H9 (cell line): ENCODE measurements at regions not wholly inside any gene's neighbourhood (a gene's known extent, or its start where the extent isn't known, plus 50 kb on each side); places are given as distances from the start of the nearest gene placed in this dataset.

Experiments
- DNase-seq: peaks from one replicate; pipeline ENCODE4 v3.0.0-alpha.2; 2017
- H2AFZ ChIP-seq: one replicate; pipeline ENCODE4 v1.6.1; 2013; ENCODE audit warnings: mild to moderate bottlenecking, low read length, control low read depth, moderate library complexity
- H2AK5ac ChIP-seq: 2 replicates; pipeline ENCODE4 v1.6.1; 2013; ENCODE audit warnings: low read length, control low read depth, mixed read lengths; ENCODE audit not compliant: insufficient read length
- H2BK120ac ChIP-seq: one replicate; pipeline ENCODE4 v1.6.1; 2013; ENCODE audit warnings: low read depth, mild to moderate bottlenecking, low read length, control low read depth, inconsistent platforms; ENCODE audit not compliant: poor library complexity, severe bottlenecking
- H2BK12ac ChIP-seq: 2 replicates; pipeline ENCODE4 v1.6.1; 2013; ENCODE audit warnings: low read length, control low read depth, mixed read lengths, low read depth; ENCODE audit not compliant: insufficient read length
- H2BK15ac ChIP-seq: 2 replicates; pipeline ENCODE4 v1.6.1; 2013; ENCODE audit warnings: low read depth, low read length, control low read depth
- H2BK20ac ChIP-seq: one replicate; pipeline ENCODE4 v1.6.1; 2013; ENCODE audit warnings: low read depth, mild to moderate bottlenecking, low read length, control low read depth, inconsistent platforms; ENCODE audit not compliant: poor library complexity, severe bottlenecking
- H2BK5ac ChIP-seq: 2 replicates; pipeline ENCODE4 v1.6.1; 2013; ENCODE audit warnings: low read length, control low read depth, mixed read lengths; ENCODE audit not compliant: insufficient read length
- H3K14ac ChIP-seq: 2 replicates; pipeline ENCODE4 v1.6.1; 2013; ENCODE audit warnings: low read length, control low read depth; ENCODE audit not compliant: insufficient read depth
- H3K18ac ChIP-seq: 2 replicates; pipeline ENCODE4 v1.6.1; 2013; ENCODE audit warnings: low read depth, mild to moderate bottlenecking, mixed read lengths, low read length, control low read depth; ENCODE audit not compliant: insufficient read length
- H3K23ac ChIP-seq: 2 replicates; pipeline ENCODE4 v1.6.1; 2013; ENCODE audit warnings: low read length, control low read depth, mixed read lengths, low read depth; ENCODE audit not compliant: insufficient read length
- H3K23me2 ChIP-seq: 2 replicates; pipeline ENCODE4 v1.6.1; 2013; ENCODE audit warnings: low read depth, mild to moderate bottlenecking, mixed read lengths, low read length, control low read depth; ENCODE audit not compliant: insufficient read length, poor library complexity, severe bottlenecking
- H3K27ac ChIP-seq: 2 replicates; pipeline ENCODE4 v1.5.1; 2013; ENCODE audit warnings: low read length, control low read depth, mixed read lengths, low read depth; ENCODE audit not compliant: insufficient read length
- H3K27me3 ChIP-seq: 2 replicates; pipeline ENCODE4 v1.6.1; 2013; ENCODE audit warnings: low read length, control low read depth, inconsistent platforms; ENCODE audit not compliant: insufficient read depth
- H3K4ac ChIP-seq: 2 replicates; pipeline ENCODE4 v1.6.1; 2013; ENCODE audit warnings: low read depth, mild to moderate bottlenecking, control low read depth, inconsistent platforms, low read length, moderate library complexity
- H3K4me1 ChIP-seq: 2 replicates; pipeline ENCODE4 v1.6.1; 2013; ENCODE audit warnings: low read length, control low read depth, inconsistent platforms; ENCODE audit not compliant: insufficient read depth
- H3K4me2 ChIP-seq: 2 replicates; pipeline ENCODE4 v1.6.1; 2013; ENCODE audit warnings: low read length, control low read depth, mixed read lengths; ENCODE audit not compliant: insufficient read length, insufficient read depth
- H3K56ac ChIP-seq: 2 replicates; pipeline ENCODE4 v1.6.1; 2013; ENCODE audit warnings: low read depth, mild to moderate bottlenecking, mixed read lengths, low read length, control low read depth; ENCODE audit not compliant: insufficient read length
- H3K79me1 ChIP-seq: 2 replicates; pipeline ENCODE4 v1.6.1; 2013; ENCODE audit warnings: low read depth, mild to moderate bottlenecking, moderate library complexity, low read length, control low read depth, inconsistent platforms; ENCODE audit not compliant: insufficient read depth, poor library complexity, severe bottlenecking
- H3K79me2 ChIP-seq: 2 replicates; pipeline ENCODE4 v1.6.1; 2013; ENCODE audit warnings: low read length, control low read depth, inconsistent platforms; ENCODE audit not compliant: insufficient read depth
- H3K9ac ChIP-seq: 2 replicates; pipeline ENCODE4 v1.6.1; 2013; ENCODE audit warnings: low read length, control low read depth, mixed read lengths; ENCODE audit not compliant: insufficient read length; ENCODE audit errors: extremely low read depth
- H3K9me3 ChIP-seq: one replicate; pipeline ENCODE4 v1.6.1; 2013; ENCODE audit warnings: low read depth, low read length, inconsistent platforms; ENCODE audit not compliant: control insufficient read depth
- H3T11ph ChIP-seq: one replicate; pipeline ENCODE4 v1.6.1; 2013; ENCODE audit warnings: mild to moderate bottlenecking, low read length, control low read depth, inconsistent platforms
- H4K20me1 ChIP-seq: one replicate; pipeline ENCODE4 v1.6.1; 2013; ENCODE audit not compliant: control insufficient read depth, insufficient read length, insufficient read depth
- H4K5ac ChIP-seq: 2 replicates; pipeline ENCODE4 v1.6.1; 2013; ENCODE audit warnings: low read depth, mild to moderate bottlenecking, mixed read lengths, low read length, control low read depth; ENCODE audit not compliant: insufficient read length
- H4K8ac ChIP-seq: replicated peaks from 2 replicates; pipeline ENCODE4 v1.6.1; 2013; ENCODE audit warnings: low read length, control low read depth, mixed read lengths, low read depth; ENCODE audit not compliant: insufficient read length
- H4K91ac ChIP-seq: 2 replicates; pipeline ENCODE4 v1.6.1; 2013; ENCODE audit warnings: low read depth, mild to moderate bottlenecking, moderate library complexity, mixed read lengths, low read length, control low read depth; ENCODE audit not compliant: insufficient read length
- H3K27ac Mint-ChIP-seq, 3 experiments: 2 replicates in 2 of 3; 3 replicates in 1 of 3; pipeline ENCODE4 v1.8.0; 2020 to 2021; ENCODE audit warnings: mixed read lengths in 3 of 3, mild to moderate bottlenecking in 1 of 3, moderate library complexity in 1 of 3
- H3K27me3 Mint-ChIP-seq: 2 replicates; pipeline ENCODE4 v1.8.0; 2021; ENCODE audit warnings: low read depth, mild to moderate bottlenecking, moderate library complexity, mixed read lengths
- H3K36me3 Mint-ChIP-seq, 3 experiments: 2 replicates in 2 of 3; 3 replicates in 1 of 3; pipeline ENCODE4 v1.8.0; 2020 to 2021; ENCODE audit warnings: low read depth in 3 of 3, mixed read lengths in 3 of 3; ENCODE audit not compliant: insufficient read depth in 1 of 3
- H3K4me1 Mint-ChIP-seq, 2 experiments: 2 replicates each; pipeline ENCODE4 v1.8.0; 2020; ENCODE audit warnings: mixed read lengths in 2 of 2
- H3K4me3 Mint-ChIP-seq, 2 experiments: 2 replicates in 1 of 2; 3 replicates in 1 of 2; pipeline ENCODE4 v1.8.0; 2020 to 2021; ENCODE audit warnings: mild to moderate bottlenecking in 2 of 2, mixed read lengths in 2 of 2, moderate library complexity in 1 of 2
- H3K9me3 Mint-ChIP-seq, 2 experiments: 2 replicates in 1 of 2; 3 replicates in 1 of 2; pipeline ENCODE4 v1.8.0; 2020; ENCODE audit warnings: mild to moderate bottlenecking in 2 of 2, mixed read lengths in 2 of 2, moderate library complexity in 1 of 2
- WGBS: extraction: QIAGEN DNeasy Blood & Tissue Kit; methylation state at CpG from one replicate; pipeline ENCODE4 v1.1.7; 2013; ENCODE audit warnings: missing lambda C conversion rate, low lambda C conversion rate, mixed read lengths; ENCODE audit not compliant: insufficient read length; ENCODE audit errors: extremely low coverage; 5-methylcytosine and 5-hydroxymethylcytosine counted together
- TF ChIP-seq, protein P1 (sequence below): fragments of 200-600 bp; sonication (generic); conservative IDR thresholded peaks from 3 replicates; pipeline ENCODE4 v1.8.0; 2021; ENCODE audit warnings: antibody characterized with exemption, mild to moderate bottlenecking

- no peaks in the 10 kb centered on the region for H3K27me3 Mint-ChIP-seq
- H2AK5ac ChIP-seq: no peak overlapping the region
- no CpG with 5 or more reads among the region's 2 CpGs for WGBS
Observed at GRCh38 chr5:89191374-89191773, 308.4 kb upstream of the MEF2C start.

More at GRCh38 chr5:89191374-89191773, 308.4 kb upstream of the MEF2C start:
- H3K23me2 ChIP-seq: no peaks in the 10 kb centered on the region
- H3K23ac ChIP-seq: no peak overlapping the region
- Mint-ChIP-seq H3K27ac (no peak overlapping the region), H3K36me3 (no peaks in the 10 kb centered on the region; a peak in 1 of 7 replicates), H3K4me3 (no peak overlapping the region), H3K4me1 (peaks cover 3 to 4% of the 10 kb centered on the region in 2 experiments; a peak in 2 of 4 replicates), H3K9me3 (peaks cover 10 to 14% of the 10 kb centered on the region in 2 experiments; a peak in 4 of 5 replicates)
- no peak overlapping the region for H3K9ac ChIP-seq
- H2BK12ac ChIP-seq: no peak overlapping the region
- no peak overlapping the region for H2BK120ac ChIP-seq
- no peaks in the 10 kb centered on the region for H3K79me2 ChIP-seq
- no peaks in the 10 kb centered on the region for H3K4me1 ChIP-seq
- no peak overlapping the region for H3K18ac ChIP-seq
- no peak overlapping the region for H3K14ac ChIP-seq
- H3K9me3 ChIP-seq: no peaks in the 10 kb centered on the region
- H3K27me3 ChIP-seq: no peaks in the 10 kb centered on the region
- DNase-seq: no peak
- no peak overlapping the region for H3T11ph ChIP-seq
- no peak overlapping the region for H3K4ac ChIP-seq
- H3K27ac ChIP-seq: no peak overlapping the region
- no peak overlapping the region for H4K8ac ChIP-seq
- H2AFZ ChIP-seq: no peak overlapping the region
- TF ChIP-seq, protein P1, sequence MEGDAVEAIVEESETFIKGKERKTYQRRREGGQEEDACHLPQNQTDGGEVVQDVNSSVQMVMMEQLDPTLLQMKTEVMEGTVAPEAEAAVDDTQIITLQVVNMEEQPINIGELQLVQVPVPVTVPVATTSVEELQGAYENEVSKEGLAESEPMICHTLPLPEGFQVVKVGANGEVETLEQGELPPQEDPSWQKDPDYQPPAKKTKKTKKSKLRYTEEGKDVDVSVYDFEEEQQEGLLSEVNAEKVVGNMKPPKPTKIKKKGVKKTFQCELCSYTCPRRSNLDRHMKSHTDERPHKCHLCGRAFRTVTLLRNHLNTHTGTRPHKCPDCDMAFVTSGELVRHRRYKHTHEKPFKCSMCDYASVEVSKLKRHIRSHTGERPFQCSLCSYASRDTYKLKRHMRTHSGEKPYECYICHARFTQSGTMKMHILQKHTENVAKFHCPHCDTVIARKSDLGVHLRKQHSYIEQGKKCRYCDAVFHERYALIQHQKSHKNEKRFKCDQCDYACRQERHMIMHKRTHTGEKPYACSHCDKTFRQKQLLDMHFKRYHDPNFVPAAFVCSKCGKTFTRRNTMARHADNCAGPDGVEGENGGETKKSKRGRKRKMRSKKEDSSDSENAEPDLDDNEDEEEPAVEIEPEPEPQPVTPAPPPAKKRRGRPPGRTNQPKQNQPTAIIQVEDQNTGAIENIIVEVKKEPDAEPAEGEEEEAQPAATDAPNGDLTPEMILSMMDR: no peak
- no peak overlapping the region for H4K5ac ChIP-seq
- no peak overlapping the region for H3K56ac ChIP-seq
- H3K4me2 ChIP-seq: no peak overlapping the region
- H4K20me1 ChIP-seq: no peaks in the 10 kb centered on the region
- H2BK20ac ChIP-seq: no peak overlapping the region
- H2BK5ac ChIP-seq: no peak overlapping the region
- H2BK15ac ChIP-seq: no peak overlapping the region
- H3K79me1 ChIP-seq: no peaks in the 10 kb centered on the region
- H4K91ac ChIP-seq: no peak overlapping the region
